SW480 (cell line): ENCODE measurements at regions not wholly inside any gene's neighbourhood (a gene's known extent, or its start where the extent isn't known, plus 50 kb on each side); places are given as distances from the start of the nearest gene placed in this dataset.
A peak's percentile ranks its signal among the peaks of the same experiment; 100 is the strongest.
"Not testable (repeated sequence)": the region's sequence is repeated elsewhere in the genome, so short reads cannot be mapped to it uniquely, and the experiment has no call there.

Experiments used
- DNase-seq: peaks from one replicate; pipeline ENCODE4 v3.0.0-alpha.2; 2016; ENCODE audit warnings: low spot score

DNA sequence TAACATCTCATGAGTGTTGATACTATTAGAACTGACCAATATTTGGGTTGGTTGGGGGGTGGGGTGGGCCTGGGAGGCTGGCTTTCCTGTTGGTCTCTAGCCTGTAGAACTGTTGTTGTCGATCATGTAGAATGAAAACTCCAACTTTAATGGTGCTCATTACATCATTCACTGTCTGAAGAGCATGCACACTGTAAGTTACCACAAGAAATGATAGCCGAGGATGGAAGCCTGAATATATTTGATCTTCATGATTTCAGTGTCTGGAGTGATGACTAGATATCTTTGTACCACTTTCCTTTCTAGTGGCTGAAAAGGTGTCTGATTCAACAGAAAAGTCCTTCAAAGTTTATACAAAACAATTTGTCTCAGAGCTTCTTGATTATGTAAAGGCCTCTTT is 123.6 kb downstream of the XCL2 start:
- DNase-seq: no peak

DNA sequence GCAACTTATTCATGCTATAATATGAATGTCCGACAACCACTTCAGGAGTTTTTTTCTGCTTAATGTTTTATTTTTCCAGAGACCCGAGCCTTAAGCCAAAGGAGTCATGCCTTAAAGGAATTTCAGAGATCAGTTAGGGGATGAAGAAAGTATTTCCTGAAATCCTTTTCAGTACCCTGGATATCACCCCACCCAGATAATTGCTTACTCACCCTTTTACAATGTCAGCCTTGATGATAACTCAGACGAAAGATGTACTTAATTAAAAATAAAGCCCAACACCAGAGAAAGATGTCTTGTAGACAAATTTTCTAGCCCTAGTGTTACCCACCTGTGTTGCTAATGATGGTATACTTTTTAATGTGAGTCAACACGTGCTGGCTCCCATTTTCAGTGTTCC is 124.1 kb downstream of the XCL2 start:
- no peak for DNase-seq

DNA sequence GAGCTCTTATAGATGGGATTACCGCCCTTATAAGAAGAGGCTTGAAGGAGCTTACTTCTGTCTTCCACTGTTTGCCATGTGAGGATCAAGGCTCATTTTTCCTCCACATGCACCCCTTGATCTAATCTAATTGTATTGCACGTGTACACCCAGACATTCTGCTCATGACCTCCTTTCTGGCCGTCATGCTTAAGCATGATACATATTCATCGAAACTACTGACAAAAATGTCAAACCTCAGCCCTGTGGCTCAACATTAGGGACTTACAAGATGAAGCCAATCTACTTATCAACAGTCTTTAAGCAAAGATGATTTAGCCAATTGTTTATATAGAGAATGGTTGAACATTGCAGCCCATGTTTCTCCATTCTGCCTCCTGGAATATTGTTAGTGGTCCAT is 127.6 kb downstream of the XCL2 start:
- DNase-seq: no peak

DNA sequence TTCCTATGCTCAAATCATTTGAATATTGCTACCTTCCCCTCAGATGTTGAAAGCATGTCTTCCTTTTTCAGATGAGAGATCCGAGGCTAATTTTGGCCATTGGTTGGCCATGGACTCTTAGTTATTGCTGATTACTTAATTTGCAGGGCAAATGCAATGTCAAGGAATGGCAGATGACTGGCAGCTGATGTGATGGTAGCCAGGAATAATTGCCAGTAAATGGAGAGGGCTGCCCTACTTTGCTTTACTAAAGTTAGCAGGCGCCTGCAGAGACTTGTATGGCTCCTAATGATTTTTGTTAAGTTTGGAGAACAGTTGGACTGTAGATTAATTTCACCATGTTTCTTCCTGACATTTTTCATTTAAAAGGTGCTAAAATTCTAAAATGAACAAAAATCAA is 128.9 kb downstream of the XCL2 start:
- DNase-seq: no peak

DNA sequence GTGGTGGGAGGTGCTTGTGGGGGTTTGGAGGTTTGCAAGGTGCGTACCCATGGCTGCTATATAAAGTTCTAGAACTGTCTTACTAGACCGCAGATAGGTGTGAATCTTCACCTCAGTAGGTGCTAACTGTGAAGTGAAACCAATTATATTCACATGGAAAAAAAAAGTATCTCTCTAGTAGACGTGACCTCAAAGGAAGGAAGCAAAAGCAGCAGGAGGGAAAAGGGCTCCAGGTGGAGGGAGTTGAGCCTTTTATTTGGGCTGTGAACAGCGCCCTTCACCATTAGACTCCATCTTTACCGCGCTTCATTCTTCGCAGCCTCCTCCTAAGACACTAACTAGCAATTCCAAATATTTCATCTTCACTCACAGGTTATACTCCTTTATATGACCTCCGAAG is 129.8 kb downstream of the TBX19 start:
- DNase-seq: no peak

DNA sequence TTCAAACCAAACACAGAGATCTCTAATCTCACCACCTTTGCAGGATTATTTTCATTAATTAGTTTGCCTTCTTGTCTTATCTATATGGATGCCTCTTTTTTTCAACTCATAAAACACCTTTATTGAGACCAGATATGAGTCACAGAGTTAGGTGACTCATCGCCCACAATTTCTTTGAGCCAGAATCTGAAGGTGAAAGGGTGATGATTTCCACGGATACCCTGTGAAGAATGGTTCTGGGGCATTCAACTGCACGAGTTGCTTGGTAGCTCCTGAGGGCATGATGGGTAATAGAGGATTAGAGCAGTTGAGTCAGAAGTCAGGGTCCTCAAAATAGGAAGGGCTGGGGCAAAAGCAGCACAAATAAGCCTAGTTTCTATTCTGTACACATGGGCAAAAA is 128.2 kb downstream of the TBX19 start:
- peak; percentile 86 for DNase-seq

DNA sequence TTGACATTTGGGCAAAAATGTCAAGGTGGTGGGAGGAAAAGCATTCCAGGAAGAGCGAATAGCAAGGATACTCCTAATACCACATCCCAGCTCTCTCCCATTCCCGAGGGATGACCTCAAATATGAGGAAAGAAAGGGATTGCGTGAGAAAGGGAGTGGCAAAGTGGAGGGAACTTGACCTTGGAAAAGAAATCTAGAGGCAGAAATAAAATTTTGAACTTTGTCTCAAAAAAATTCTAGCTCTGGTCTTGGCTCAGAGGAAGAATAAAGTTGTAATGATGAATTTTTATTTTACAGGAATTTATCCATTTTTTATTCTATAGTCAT is 127.8 kb downstream of the TBX19 start:
- peak; percentile 39 for DNase-seq

DNA sequence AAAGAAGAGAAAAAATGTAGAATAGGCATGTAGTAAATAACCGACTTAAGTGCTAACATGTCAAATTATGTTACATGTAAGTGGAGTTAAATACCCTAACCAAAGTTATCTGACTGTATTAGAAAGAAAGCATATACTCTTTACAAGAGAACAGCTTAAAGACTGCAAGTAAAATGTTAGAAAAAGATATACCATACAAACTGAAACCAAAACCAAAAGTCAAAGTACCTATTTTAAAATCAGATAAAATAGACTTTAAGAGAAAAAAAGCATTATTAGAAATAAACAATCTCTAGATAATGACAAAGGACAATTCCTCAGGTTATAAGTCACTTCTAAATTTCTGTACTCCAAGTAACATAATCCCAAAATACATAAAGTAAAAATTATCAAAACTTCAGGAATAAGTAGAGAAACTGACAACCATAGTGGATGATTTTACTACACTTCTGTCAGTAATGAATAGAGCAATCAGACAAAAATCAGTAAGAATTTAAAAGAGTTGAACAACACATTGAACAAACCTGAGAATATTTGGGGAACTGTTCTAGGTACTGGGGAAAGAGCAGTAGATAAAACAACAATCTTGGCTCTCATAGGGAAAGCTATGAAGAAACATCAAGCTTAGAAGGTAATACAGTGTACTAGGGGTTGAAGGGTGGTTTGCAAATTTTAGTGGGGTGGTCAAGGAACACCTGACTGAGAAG is 127.3 kb downstream of the TBX19 start:
- DNase-seq: no peak

DNA sequence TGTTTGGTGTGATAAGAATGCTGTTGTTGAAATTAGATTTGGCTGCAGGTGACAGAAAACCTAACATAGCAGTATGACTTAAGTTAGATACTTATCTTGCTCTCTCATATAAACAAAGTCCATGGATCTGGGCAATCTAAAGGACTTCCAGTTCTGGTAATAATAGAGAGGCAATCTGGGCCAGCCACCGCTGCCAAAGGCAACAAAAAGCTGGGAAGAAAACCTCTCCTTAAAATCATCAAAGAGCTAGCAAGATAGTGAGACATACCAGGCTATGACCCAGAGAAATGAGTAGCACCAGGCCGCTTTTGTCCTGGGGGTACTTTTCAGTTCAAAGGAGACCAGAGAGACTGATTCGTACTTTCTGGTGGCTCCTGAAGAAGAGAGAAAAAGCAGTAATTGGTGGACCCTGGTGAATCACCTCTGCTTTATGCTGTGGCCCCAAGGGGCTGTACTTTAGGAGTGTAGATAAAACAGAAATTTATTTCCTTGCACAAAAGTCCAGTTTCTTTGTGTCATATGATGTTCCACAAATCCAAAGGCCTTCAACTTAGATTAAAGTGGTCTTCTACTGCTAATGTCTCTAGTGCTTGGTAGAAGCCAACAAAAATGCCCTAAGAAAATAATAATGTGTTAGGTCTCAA is 125.4 kb downstream of the TBX19 start:
- DNase-seq: no peak

DNA sequence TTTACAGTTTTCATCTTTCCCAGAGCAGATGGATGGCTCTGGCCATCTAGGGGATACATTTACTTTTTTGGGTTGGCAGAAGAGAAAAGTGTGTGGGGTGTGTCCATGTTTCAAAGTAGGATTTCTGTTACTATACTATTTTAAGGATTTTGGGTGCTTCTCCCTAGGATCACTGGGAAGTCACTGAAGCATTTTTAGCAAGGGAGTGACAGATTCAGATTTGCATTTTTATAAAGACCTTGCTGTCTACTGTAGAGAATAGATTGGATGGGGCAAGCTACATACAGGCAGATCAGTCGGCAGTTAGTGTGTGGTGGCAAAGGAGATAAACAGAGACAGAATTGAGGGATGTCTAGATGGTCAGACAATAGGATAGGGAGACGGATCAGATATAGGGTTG is 122.5 kb downstream of the TBX19 start:
- no peak for DNase-seq

DNA sequence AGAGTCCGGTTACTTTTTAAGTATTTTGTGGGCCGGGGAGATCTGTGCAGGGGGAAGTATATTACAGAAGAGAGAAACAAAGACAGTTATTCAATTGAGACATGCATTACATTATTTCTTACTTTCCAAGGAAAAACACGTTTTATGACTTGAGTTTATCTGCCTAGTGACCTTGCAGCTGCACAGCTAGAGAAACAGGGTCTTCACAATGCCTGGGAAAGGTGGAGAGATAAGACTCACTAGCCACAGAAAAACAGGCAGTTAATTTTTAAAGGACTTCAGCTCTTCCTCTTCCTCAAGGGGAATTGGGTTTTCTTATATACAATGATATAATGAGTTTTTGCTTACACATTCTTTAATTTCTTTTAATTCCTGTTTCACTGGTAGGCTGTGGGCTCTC is 121.8 kb downstream of the TBX19 start:
- DNase-seq: not testable (repeated sequence)

DNA sequence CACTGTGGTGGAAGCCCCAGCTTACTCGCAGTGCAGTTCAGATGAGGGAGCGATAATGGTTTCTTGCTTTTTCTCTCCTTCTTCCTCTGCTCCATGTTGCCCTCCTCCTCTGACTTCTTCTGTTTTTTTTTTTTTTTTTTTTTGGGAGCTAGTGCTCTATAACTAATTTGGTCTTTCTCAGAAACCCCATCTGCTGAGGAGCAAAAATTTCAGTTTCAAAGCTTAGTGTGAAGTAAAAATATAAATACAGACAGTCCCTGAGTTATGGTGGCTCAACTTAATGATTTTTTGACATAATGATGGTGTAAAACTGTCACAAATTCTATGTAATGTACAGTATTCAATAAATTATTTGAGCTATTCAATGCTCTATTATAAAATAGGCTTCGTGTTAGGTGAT is 120.7 kb downstream of the TBX19 start:
- no peak for DNase-seq

DNA sequence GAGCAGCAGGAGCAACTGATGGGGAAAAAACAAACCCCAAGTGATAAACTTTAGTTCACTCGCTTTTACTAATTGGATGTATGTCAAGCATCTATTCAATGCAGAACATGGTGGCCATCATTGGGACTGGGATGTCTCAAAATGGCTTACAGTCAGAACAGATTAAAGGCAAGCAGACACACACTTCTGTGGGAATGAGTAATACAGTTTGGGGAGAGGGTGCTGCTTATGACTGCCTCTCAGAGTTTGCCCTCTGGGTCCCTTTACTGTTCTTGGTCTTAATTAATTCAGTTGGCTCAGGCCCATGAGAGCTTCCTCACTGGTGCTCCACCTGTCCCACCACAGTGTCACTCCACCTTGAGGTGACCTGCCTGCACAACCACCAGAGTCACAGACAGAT is 119.5 kb downstream of the TBX19 start:
- no peak for DNase-seq

DNA sequence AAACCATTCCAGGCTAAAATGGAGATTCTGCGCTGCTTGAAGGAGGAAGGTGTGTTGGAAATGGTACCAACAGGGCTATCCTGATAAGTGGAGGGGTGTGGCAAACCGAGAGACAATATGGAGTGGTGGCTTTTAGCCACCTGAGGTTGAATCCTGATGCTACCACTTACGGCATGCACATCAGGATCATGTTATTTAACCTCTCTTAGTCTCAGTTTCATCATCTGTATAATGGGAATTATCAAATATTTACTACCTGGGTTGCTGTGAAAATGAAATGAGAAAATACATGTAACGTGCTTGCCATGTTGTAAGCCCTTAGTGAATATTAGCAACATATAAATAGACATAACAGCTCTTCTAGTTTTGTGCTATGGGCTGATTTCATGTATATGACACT is 117.1 kb downstream of the TBX19 start:
- no peak for DNase-seq

DNA sequence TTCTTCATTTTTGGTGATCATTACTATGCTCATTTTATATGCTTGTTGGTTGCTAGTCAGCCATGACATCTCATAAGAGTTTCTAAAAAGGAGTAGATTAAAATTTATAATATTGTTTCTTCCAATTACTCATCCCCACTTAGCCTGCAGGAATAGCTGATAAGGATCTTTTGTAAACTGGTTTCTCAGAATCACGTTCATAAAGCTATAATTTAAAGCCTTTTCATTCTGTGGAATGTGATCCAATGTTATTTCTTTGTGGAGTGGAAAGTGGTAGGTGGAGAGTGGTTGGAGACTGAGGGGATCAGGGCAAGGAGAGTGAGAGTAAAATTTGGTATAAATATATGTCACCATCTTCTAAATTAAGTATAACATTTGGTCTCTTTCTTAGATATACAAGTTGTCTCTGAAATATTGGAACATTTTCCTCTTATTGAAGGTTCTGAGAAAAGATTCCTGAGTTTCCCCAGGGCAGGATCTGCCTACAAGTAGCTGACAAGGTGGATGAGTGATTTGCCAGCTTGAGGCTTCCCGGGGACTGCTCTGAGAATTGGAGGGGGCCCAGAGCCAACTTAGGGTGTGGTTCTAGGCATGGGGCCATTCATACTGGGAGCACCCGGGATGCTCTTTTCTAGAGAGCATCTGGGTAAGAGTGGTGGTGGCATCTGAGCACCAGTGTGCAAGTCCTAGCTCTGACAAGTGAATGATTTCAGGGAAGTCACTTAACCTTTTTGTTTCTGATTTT is 116.4 kb downstream of the TBX19 start:
- no peak for DNase-seq

DNA sequence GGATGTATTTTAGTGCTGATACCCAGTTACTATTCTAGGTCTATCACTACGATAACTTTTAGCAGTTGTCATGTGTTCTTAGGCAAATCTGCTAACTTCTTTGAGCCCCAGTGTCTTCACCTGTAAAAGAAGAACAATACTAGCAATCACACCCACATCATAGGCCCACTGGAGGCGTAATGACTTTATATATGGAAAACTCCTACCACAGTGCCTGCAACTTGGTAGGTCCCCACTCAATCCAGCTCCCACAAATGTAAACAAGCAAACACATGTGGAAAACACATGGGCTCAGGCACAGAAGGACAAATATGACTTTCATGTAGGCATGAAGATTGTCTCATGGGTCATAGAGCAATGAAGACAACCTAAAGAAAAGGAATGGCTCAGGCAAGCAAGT is 115.8 kb downstream of the TBX19 start:
- no peak for DNase-seq

DNA sequence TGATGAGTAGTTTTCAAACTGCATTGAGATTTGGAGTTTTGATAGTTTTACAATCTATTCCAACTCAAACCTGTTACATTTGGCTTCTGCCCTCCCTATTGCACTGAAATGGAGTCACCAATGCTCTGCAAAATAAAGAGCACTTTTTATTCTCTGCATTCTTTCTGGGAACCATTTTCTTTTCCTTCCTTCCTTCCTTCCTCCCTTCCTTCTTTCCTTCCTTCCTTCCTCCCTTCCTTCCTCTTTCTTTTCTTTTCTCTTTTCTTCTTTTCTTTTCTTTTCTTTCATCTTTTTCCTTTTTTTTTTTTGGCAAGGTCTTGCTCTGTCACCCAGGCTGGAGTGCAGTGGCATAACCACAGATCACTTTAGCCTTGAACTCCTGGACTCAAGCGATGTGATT is 114.2 kb downstream of the TBX19 start:
- DNase-seq: no peak

DNA sequence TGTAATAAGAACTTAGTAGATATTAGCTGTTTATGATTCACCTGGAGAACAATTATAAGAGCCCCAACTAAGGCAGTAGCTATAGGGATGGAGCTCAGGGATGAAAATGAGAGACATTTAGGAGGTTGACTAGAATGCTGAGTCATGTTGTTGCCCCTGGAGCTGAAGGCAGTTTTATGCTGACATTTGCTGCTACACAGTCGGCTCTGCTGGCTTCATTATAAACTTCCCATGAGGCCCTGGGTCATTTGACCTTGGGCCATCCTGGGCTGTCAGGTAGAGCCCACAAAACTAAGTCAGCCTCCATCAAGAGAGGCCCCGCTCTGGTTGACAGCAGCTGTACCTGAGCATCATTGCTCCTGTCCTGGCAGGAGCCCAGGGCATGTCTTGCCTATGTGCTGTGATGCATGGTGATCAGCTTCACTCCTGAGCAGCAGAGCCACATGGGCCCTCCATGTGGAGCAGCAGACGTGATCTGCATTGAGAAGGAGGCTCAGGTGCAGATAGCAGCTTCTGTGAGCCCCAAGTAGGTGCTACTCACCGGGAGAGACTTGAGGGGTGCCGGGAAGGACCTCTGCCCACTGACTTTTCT is 112.4 kb downstream of the TBX19 start:
- no peak for DNase-seq

DNA sequence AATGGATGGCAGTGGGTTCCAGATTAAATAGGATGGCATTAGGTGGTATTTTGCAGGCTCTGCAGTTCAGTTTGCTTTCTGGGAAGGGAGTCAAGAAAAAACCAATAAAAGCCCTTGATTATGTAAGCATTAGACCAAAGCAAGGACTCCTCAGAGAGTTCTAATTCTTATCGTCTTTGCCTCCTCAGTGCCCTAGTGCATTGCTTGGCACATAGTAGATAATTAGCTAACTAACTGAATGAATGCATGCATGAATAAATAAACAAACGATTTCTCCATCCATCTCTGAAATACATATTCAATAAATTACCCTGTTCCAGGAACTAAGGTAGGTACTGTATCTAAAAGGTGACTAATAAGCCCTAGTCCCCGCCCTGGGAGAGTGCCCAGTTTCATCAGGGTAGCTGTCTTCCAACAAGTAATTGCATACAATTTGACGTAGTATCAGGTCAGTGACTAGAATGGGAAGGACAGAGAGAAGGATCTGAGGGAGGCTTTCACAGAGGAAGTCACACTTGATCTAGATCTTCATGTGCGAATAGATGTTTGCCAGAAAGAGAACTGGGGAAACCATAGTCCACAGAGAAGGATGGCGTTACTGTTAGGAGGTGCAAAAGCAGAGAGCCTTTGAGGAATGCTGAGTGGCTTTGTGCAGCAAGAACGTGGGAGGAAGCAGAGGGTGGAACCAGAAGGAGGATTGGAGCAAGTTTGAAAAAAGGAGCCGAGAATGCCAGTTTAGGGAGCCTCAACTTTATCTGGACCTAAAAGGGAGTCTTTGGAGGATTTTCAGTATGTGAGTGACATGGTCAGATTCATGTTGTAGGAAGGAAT is 111.4 kb downstream of the TBX19 start:
- no peak for DNase-seq

DNA sequence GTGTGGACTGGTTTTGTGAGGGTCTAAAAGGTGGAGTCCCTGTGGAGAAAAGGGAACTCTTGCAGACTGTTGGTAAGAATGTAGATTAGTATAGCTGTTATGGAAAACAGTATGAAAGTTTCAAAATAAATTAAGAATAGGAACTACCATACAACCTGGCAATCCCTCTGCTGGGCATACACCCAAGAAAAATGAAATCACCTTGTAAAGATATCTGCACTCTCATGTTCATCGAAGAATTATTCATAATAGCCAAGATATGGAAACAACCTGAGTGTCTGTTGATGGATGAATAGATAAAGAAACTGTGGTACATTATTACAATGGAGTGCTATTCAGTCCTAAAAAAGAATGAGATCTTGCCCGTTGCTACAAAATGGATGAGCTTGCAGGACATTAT is 109.6 kb downstream of the TBX19 start:
- no peak for DNase-seq

DNA sequence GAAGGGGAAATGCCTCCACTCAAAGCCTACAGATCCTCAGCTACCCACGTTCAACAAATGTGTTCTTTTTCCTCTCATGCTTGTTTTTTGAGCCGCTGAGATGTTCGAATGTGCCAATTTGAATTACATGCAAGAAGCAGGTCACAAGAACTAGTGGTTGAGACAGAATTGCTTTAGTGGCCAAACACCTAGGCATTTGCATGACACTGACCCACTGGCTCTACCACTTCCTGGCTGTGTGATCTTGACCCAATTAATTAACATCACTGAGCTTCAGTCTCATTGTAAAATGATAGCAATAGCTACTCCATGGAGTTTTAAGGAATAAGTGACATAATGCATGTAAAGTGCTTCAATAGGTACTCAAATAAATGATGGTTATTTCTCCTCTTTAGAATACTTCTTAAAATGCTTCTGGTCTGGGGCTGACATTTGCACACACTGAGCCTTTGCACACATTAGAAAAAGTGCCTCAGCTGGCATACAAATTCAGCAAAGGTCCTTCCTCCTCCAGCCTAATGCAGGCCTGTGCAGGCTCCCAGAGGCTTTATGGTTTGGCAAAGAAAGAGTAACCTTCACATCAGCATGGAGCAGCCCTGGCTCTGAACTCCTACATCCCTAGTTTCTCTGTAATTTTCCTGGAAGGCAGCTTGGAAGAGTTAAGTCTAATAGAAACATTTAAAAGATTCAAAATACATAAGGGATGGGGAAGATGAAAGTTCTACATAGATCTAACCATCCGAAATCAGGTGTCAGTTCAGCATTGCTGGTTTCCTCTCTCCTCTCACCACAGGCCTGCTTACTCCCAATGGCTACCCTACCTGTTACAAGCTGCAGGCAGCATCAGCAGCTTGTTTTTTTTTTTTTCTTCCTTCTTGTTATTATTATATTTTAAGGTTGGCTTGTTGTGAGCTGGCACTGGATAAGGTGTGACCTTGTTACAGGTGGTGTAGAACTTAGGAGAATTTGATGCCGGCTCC is 107.4 kb downstream of the TBX19 start:
- no peak for DNase-seq
